Pancreas (tissue), 10 donors: ENCODE measurements at regions not wholly inside any gene's neighbourhood (a gene's known extent, or its start where the extent isn't known, plus 50 kb on each side); places are given as distances from the start of the nearest gene placed in this dataset.

Source experiments
- ATAC-seq, 4 donors: fragments of 200-7000 bp; cut with Tn5 transposase; one replicate each; pipeline versions ENCODE4 v1.8.0 to v1.9.1; 2020; ENCODE audit warnings: mild to moderate bottlenecking in 4 of 4, moderate library complexity in 4 of 4
- DNase-seq, 6 donors: peaks; one replicate each; pipeline ENCODE4 v3.0.0-alpha.2; 2020
- FAIRE-seq: peaks from 2 replicates; lab custom pipeline; 2012; peaks lifted over from hg19 to GRCh38; lab: Jason Lieb, UNC
- H3K27ac ChIP-seq, 4 donors: fragments of 200-600 bp; sonication (generic); 1 replicate in 3 of 4; 2 replicates in 1 of 4; pipeline versions ENCODE4 v1.5.0 to v1.8.0; 2020
- H3K27me3 ChIP-seq, 4 donors: fragments of 200-600 bp; one replicate each; pipeline ENCODE4 v1.8.0; 2021
- H3K36me3 ChIP-seq, 3 donors: fragments of 200-600 bp; sonication (generic) in 1 of 3; one replicate each; pipeline versions ENCODE4 v1.5.0 to v1.8.0; 2020 to 2021
- H3K4me1 ChIP-seq, 3 donors: fragments of 200-600 bp; one replicate each; pipeline ENCODE4 v1.8.0; 2021
- H3K4me3 ChIP-seq, 4 donors: fragments of 200-600 bp; sonication (generic) in 2 of 4; one replicate each; pipeline versions ENCODE4 v1.5.0 to v1.8.0; 2020 to 2021
- H3K9me3 ChIP-seq, 4 donors: fragments of 200-600 bp; one replicate each; pipeline ENCODE4 v1.8.0; 2021
- WGBS, 2 donors: extraction: QIAGEN DNeasy Blood & Tissue Kit; methylation state at CpG; one replicate each; pipeline ENCODE4 v1.1.7; 2013; 5-methylcytosine and 5-hydroxymethylcytosine counted together
- intact Hi-C, 3 donors: fragments of 100-400 bp; cut with DNase I; formaldehyde crosslinking; loops; one replicate each; pipeline versions ENCODE4 v1.11.1 to v1.14.2; 2022
- TF ChIP-seq, protein P1 (sequence below), 4 donors: fragments of 200-600 bp; sonication (generic) in 3 of 4; IDR thresholded peaks; one replicate each; pipeline versions ENCODE4 v1.5.0 to v1.8.0; 2021; ENCODE audit warnings: antibody characterized with exemption in 4 of 4
- donor health status: healthy with polysubstance abuse.
- donor health status: DM: no; HTN: no; CAD: no; lungs with moderate emphysema.
- donor health status: DM: no; HTN: no; CAD: no.
- donor health status: control.
- donor health status: control.
- donor health status: Bipolar disorder and iron deficiency.
- donor health status: DM: yes; HTN: yes; CAD: no.
- donor health status: DM: no; HTN: no; CAD: no.
- donor health status: DM: no; HTN: no; CAD: no.
- donor health status: DM: yes; HTN: yes; CAD: no.

DNA sequence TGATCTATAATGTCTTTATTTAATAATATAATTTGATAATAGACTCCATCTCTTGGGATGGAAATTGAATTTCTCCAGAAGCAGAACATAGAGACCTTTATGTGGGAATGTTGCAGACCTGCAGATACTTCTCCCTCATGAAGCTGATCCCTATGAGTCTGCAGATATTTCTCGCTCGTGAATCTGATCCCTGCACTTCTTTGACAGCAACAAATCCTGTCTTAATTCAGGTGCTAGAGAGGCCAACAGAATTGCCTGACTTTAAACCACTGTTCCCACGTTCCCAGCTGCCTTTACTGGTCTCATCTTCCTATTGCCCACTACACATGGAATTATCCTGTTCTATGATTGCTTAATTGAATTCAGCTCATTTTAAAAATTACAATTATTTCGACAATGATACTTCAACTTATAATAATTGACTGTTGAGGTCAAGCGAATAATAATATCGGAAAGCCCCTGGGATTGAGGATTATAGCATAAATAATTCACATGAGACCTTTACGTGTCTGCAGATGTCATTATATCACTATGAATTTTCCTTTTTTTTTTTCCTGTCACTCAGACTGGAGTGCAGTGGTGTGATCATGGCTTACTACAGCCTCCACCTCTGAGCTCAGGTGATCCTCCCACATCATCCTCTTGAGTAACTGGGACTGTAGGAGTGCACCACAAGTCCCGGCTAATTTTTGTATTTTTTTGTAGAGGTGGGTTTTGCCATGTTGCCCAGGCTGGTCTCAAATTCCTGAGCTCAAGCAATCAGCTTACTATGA is 486.4 kb upstream of the ADARB2 start:
- TF ChIP-seq, protein P1, sequence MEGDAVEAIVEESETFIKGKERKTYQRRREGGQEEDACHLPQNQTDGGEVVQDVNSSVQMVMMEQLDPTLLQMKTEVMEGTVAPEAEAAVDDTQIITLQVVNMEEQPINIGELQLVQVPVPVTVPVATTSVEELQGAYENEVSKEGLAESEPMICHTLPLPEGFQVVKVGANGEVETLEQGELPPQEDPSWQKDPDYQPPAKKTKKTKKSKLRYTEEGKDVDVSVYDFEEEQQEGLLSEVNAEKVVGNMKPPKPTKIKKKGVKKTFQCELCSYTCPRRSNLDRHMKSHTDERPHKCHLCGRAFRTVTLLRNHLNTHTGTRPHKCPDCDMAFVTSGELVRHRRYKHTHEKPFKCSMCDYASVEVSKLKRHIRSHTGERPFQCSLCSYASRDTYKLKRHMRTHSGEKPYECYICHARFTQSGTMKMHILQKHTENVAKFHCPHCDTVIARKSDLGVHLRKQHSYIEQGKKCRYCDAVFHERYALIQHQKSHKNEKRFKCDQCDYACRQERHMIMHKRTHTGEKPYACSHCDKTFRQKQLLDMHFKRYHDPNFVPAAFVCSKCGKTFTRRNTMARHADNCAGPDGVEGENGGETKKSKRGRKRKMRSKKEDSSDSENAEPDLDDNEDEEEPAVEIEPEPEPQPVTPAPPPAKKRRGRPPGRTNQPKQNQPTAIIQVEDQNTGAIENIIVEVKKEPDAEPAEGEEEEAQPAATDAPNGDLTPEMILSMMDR (IDR thresholded peaks at IDR 0.05) = no peak
- no peak for DNase-seq
- 61 to 77% methylated on average over 8 of the region's 8 CpGs for WGBS, 2 donors
- ATAC-seq = no peak
- Histone ChIP-seq H3K27ac (no peak overlapping the region), H3K9me3 (no peaks in the 10 kb centered on the region), H3K4me3 (no peak overlapping the region), H3K4me1 (no peaks in the 10 kb centered on the region), H3K36me3 (no peaks in the 10 kb centered on the region), H3K27me3 (peaks cover 0 to 12% (median 0%) of the 10 kb centered on the region in 4 donors)
- intact Hi-C loops = no loop called here
- FAIRE-seq = no peak

DNA sequence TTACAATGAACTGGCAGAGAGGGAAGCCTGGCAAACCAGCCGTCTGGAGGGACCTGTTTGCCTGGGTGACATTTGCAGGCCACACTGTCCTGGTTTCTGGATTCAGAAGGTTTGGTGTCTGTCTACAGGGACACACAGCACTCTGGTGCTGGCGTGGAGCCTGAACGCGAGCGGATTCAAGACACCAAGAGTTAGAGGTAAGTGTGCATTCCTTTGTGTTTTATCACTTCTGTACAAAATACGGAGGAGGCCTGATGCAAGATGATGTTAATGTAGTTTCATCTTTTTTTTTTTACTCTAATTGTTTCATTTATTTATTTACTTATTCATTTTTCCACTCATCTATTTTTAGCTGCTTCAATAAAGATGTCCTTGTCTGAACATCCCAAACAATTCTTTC is 485.3 kb upstream of the ADARB2 start:
- Histone ChIP-seq H3K4me3 (no peak overlapping the region), H3K27me3 (peaks cover 0 to 10% (median 0%) of the 10 kb centered on the region in 4 donors), H3K27ac (no peak overlapping the region), H3K4me1 (no peaks in the 10 kb centered on the region), H3K9me3 (no peaks in the 10 kb centered on the region), H3K36me3 (no peaks in the 10 kb centered on the region)
- 61 to 77% methylated on average over 6 of the region's 6 CpGs for WGBS, 2 donors
- TF ChIP-seq, protein P1 (IDR thresholded peaks at IDR 0.05) = no peak
- ATAC-seq (no peak), DNase-seq (no peak), FAIRE-seq (no peak)
- intact Hi-C loops = no loop called here

DNA sequence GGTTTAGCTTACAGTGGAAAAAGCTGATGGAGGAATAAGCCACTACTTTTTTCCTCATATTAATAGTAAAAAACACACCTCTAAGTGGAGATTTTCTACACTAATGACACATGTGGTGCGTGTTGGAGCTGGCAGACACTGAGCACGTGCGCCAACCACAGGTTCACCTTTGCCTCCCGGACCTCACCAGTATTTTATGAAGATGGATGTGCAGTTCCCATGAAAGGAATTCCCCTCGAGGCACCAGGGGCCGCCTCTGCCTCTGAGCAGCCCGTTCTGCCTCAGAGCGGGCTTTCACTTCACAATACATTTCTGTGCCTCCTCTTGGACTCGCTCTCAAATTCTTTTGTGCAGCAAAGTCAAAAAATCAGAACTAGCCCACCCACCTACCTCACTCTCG is 477.5 kb upstream of the ADARB2 start:
- Histone ChIP-seq H3K36me3 (no peaks in the 10 kb centered on the region), H3K9me3 (no peaks in the 10 kb centered on the region), H3K4me1 (no peaks in the 10 kb centered on the region), H3K27me3 (no peaks in the 10 kb centered on the region), H3K27ac (no peak overlapping the region), H3K4me3 (no peak overlapping the region)
- TF ChIP-seq, protein P1 (IDR thresholded peaks at IDR 0.05) = no peak
- DNase-seq = no peak
- ATAC-seq = no peak
- 42 to 50% methylated on average over 10 of the region's 10 CpGs for WGBS, 2 donors
- no peak for FAIRE-seq
- intact Hi-C loops = no loop called here

DNA sequence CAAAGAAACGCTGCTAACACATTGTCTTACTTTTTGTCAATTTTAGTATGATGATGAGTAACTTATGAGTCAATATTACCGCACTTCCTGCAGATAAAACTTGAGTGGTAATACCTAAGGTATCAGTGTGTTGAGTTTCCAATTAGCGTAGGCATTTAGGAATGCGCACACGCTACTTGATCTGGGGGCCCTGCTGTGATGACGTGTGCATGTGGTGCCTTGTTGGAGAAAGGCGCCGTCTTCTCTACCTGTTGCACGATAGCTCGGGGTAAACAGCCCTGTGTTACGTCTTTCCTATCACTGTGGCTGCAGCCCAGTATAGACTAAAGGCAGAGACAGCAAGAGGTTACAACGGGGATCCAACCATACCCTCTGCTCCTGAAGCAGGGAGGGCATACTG is 476.8 kb upstream of the ADARB2 start:
- H3K4me3 ChIP-seq = no peak overlapping the region
- no peaks in the 10 kb centered on the region for H3K36me3 ChIP-seq
- FAIRE-seq (no peak), DNase-seq (no peak), ATAC-seq (no peak)
- 69 to 79% methylated on average over 12 of the region's 12 CpGs for WGBS, 2 donors
- no peaks in the 10 kb centered on the region for H3K27me3 ChIP-seq
- H3K27ac ChIP-seq = no peak overlapping the region
- TF ChIP-seq, protein P1 (IDR thresholded peaks at IDR 0.05) = no peak
- no peaks in the 10 kb centered on the region for H3K9me3 ChIP-seq
- no peaks in the 10 kb centered on the region for H3K4me1 ChIP-seq
- intact Hi-C loops = no loop called here

DNA sequence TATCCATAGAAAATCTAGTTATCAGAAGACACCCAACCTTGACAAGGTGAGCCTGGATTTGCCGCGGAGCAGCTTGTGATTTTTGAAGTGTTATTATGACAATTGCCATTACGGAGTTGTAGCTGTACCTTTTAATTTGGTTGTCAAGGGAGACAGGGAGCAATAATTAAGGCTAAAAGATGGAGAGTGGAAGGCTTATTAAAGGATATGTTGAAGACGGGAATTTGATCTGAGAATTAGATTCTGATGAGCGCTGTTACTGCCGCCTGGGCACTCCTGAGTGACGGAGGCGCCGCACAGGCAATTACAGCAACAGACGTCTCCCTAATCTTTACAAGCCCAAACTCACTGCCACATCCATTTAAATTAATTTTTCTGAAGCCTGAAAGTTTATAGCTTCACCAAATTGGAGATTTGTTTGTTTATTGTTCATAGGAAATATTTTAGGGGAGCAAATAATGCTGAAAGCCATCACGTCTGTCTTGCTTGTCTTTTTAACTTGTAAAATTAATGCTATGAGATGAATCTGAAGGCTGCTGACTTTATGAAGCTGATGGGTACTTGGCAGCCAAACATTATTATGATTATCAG is 475.0 kb upstream of the ADARB2 start:
- intact Hi-C loops = no loop called here
- DNase-seq = no peak
- Histone ChIP-seq H3K9me3 (no peaks in the 10 kb centered on the region), H3K27me3 (no peaks in the 10 kb centered on the region), H3K4me3 (no peak overlapping the region), H3K27ac (no peak overlapping the region), H3K36me3 (no peaks in the 10 kb centered on the region), H3K4me1 (no peaks in the 10 kb centered on the region)
- no peak for ATAC-seq
- whole genome bisulfite sequencing, 2 donors = 49 to 50% methylated on average over 11 of the region's 11 CpGs
- no peak for FAIRE-seq
- TF ChIP-seq, protein P1 (IDR thresholded peaks at IDR 0.05) = no peak
